Esophagus (tissue), 2 donors: ENCODE measurements at regions not wholly inside any gene's neighbourhood (a gene's known extent, or its start where the extent isn't known, plus 50 kb on each side); places are given as distances from the start of the nearest gene placed in this dataset.

Experiments used
- H3K27ac ChIP-seq, 2 donors: one replicate each; pipeline ENCODE4 v1.5.1; 2013; ENCODE audit warnings: low read depth in 2 of 2, mild to moderate bottlenecking in 2 of 2, inconsistent platforms in 1 of 2, low read length in 1 of 2, moderate library complexity in 1 of 2
- H3K27me3 ChIP-seq, 2 donors: one replicate each; pipeline ENCODE4 v1.6.1; 2013; ENCODE audit warnings: low read length in 2 of 2, control low read depth in 1 of 2, mild to moderate bottlenecking in 1 of 2; ENCODE audit not compliant: insufficient read depth in 2 of 2, control insufficient read depth in 1 of 2
- H3K36me3 ChIP-seq, 2 donors: one replicate each; pipeline ENCODE4 v1.6.1; 2013; ENCODE audit warnings: low read length in 1 of 2; ENCODE audit not compliant: control insufficient read depth in 2 of 2, insufficient read depth in 2 of 2
- H3K4me1 ChIP-seq, 2 donors: one replicate each; pipeline ENCODE4 v1.6.1; 2013; ENCODE audit warnings: low read length in 1 of 2; ENCODE audit not compliant: control insufficient read depth in 2 of 2, insufficient read depth in 2 of 2
- H3K4me3 ChIP-seq, 2 donors: one replicate each; pipeline ENCODE4 v1.5.1; 2013; ENCODE audit warnings: low read length in 2 of 2, mild to moderate bottlenecking in 2 of 2, low read depth in 1 of 2, moderate library complexity in 1 of 2
- H3K9me3 ChIP-seq, 2 donors: one replicate each; pipeline ENCODE4 v1.6.1; 2013; ENCODE audit warnings: mild to moderate bottlenecking in 2 of 2, low read depth in 1 of 2, low read length in 1 of 2, moderate library complexity in 1 of 2; ENCODE audit not compliant: control insufficient read depth in 2 of 2, insufficient read depth in 1 of 2
- WGBS, 2 donors: extraction: QIAGEN DNeasy Blood & Tissue Kit; methylation state at CpG; one replicate each; pipeline ENCODE4 v1.1.7; 2013; 5-methylcytosine and 5-hydroxymethylcytosine counted together
- donor health status: healthy with polysubstance abuse.
- donor health status: Bipolar disorder and iron deficiency.

- Histone ChIP-seq H3K27me3 (no peaks in the 10 kb centered on the region), H3K4me3 (no peak overlapping the region), H3K27ac (no peak overlapping the region), H3K9me3 (no peaks in the 10 kb centered on the region), H3K4me1 (no peaks in the 10 kb centered on the region), H3K36me3 (no peaks in the 10 kb centered on the region)
- whole genome bisulfite sequencing, 2 donors = 65 to 74% methylated on average over 4 of the region's 4 CpGs
Measured at GRCh38 chr13:74047931-74048600, 86.1 kb downstream of the KLF12 start.

- Histone ChIP-seq H3K27me3 (no peaks in the 10 kb centered on the region), H3K9me3 (no peaks in the 10 kb centered on the region), H3K4me1 (no peaks in the 10 kb centered on the region)
Measured at GRCh38 chr13:74046431-74046830, 87.8 kb downstream of the KLF12 start.

GRCh38 chr13:74045583-74045982, 88.6 kb downstream of the KLF12 start:
- 96 to 97% methylated on average over 6 of the region's 6 CpGs for WGBS, 2 donors
- Histone ChIP-seq H3K4me3 (no peak overlapping the region), H3K36me3 (no peaks in the 10 kb centered on the region), H3K4me1 (no peaks in the 10 kb centered on the region), H3K27me3 (no peaks in the 10 kb centered on the region), H3K27ac (no peak overlapping the region), H3K9me3 (no peaks in the 10 kb centered on the region)

More at GRCh38 chr13:74046431-74046830, 87.8 kb downstream of the KLF12 start:
- Histone ChIP-seq H3K4me3 (no peak overlapping the region), H3K36me3 (no peaks in the 10 kb centered on the region), H3K27ac (no peak overlapping the region)

GRCh38 chr13:74043237-74043636, 91.0 kb downstream of the KLF12 start:
- Histone ChIP-seq H3K27ac (no peak overlapping the region), H3K36me3 (no peaks in the 10 kb centered on the region), H3K4me3 (no peak overlapping the region), H3K27me3 (no peaks in the 10 kb centered on the region), H3K9me3 (no peaks in the 10 kb centered on the region), H3K4me1 (no peaks in the 10 kb centered on the region)
- 77 to 86% methylated on average over 5 of the region's 5 CpGs for whole genome bisulfite sequencing, 2 donors

GRCh38 chr13:74040200-74040599, 94.0 kb downstream of the KLF12 start:
- no peak overlapping the region for H3K4me3 ChIP-seq
- H3K36me3 ChIP-seq = no peaks in the 10 kb centered on the region
- H3K27me3 ChIP-seq = no peaks in the 10 kb centered on the region
- H3K9me3 ChIP-seq = no peaks in the 10 kb centered on the region
- no peak overlapping the region for H3K27ac ChIP-seq
- no peaks in the 10 kb centered on the region for H3K4me1 ChIP-seq
- 72 to 76% methylated on average over 4 of the region's 4 CpGs for WGBS, 2 donors

- WGBS, 2 donors = 98 to 99% methylated on average over 3 of the region's 3 CpGs
- H3K27me3 ChIP-seq = no peaks in the 10 kb centered on the region
- H3K36me3 ChIP-seq = no peaks in the 10 kb centered on the region
- no peak overlapping the region for H3K4me3 ChIP-seq
- H3K27ac ChIP-seq = no peak overlapping the region
- no peaks in the 10 kb centered on the region for H3K9me3 ChIP-seq
- H3K4me1 ChIP-seq = no peaks in the 10 kb centered on the region
Measured at GRCh38 chr13:74039667-74040066, 94.5 kb downstream of the KLF12 start.

GRCh38 chr13:74039154-74039553, 95.0 kb downstream of the KLF12 start:
- WGBS, 2 donors = 95% methylated on average over 2 of the region's 2 CpGs
- Histone ChIP-seq H3K9me3 (no peaks in the 10 kb centered on the region), H3K27ac (no peak overlapping the region), H3K4me1 (no peaks in the 10 kb centered on the region), H3K27me3 (no peaks in the 10 kb centered on the region), H3K36me3 (no peaks in the 10 kb centered on the region), H3K4me3 (no peak overlapping the region)

GRCh38 chr13:74037762-74038161, 96.4 kb downstream of the KLF12 start:
- Histone ChIP-seq H3K27ac (no peak overlapping the region), H3K27me3 (no peaks in the 10 kb centered on the region), H3K4me1 (no peaks in the 10 kb centered on the region), H3K4me3 (no peak overlapping the region), H3K9me3 (no peaks in the 10 kb centered on the region), H3K36me3 (no peaks in the 10 kb centered on the region)

GRCh38 chr13:74036373-74036772, 97.8 kb downstream of the KLF12 start:
- no peaks in the 10 kb centered on the region for H3K36me3 ChIP-seq
- 55 to 60% methylated on average over 2 of the region's 2 CpGs for WGBS, 2 donors
- no peaks in the 10 kb centered on the region for H3K9me3 ChIP-seq
- H3K27me3 ChIP-seq = no peaks in the 10 kb centered on the region
- no peaks in the 10 kb centered on the region for H3K4me1 ChIP-seq
- H3K4me3 ChIP-seq = no peak overlapping the region
- H3K27ac ChIP-seq = no peak overlapping the region

GRCh38 chr13:74035896-74036295, 98.3 kb downstream of the KLF12 start:
- Histone ChIP-seq H3K4me1 (no peaks in the 10 kb centered on the region), H3K9me3 (no peaks in the 10 kb centered on the region), H3K4me3 (no peak overlapping the region), H3K36me3 (no peaks in the 10 kb centered on the region), H3K27me3 (no peaks in the 10 kb centered on the region), H3K27ac (no peak overlapping the region)
- 91 to 93% methylated on average over 3 of the region's 3 CpGs for WGBS, 2 donors
